ENCODE measurements at regions not wholly inside any gene's neighbourhood (a gene's known extent, or its start where the extent isn't known, plus 50 kb on each side); places are given as distances from the start of the nearest gene placed in this dataset.

DNA sequence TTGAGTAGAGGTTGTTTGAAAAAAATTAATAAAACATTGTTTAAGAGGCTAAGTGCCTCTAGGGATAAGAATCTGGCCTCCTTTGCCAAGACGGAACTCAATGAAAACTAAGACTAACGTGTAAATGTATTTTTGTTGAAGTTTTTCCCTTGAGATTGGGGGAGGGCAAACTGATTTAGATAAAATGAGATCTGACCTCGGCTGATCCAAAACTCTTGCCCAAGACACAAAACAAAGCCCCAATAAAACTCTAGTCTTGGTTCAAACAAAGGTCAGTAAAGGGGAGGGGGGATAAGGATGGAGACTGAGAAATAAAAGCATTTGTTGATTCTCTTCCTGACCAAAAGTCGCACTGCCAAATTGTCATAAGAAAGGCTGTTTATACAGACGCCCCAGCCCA lies 134.8 kb upstream of the DPT start:
- H3K4me3 ChIP-seq (ENCODE audit: low read depth, low read length) = no peak overlapping the region
- no peak for DNase-seq (ENCODE audit: low read depth)
- TF ChIP-seq, protein P1, sequence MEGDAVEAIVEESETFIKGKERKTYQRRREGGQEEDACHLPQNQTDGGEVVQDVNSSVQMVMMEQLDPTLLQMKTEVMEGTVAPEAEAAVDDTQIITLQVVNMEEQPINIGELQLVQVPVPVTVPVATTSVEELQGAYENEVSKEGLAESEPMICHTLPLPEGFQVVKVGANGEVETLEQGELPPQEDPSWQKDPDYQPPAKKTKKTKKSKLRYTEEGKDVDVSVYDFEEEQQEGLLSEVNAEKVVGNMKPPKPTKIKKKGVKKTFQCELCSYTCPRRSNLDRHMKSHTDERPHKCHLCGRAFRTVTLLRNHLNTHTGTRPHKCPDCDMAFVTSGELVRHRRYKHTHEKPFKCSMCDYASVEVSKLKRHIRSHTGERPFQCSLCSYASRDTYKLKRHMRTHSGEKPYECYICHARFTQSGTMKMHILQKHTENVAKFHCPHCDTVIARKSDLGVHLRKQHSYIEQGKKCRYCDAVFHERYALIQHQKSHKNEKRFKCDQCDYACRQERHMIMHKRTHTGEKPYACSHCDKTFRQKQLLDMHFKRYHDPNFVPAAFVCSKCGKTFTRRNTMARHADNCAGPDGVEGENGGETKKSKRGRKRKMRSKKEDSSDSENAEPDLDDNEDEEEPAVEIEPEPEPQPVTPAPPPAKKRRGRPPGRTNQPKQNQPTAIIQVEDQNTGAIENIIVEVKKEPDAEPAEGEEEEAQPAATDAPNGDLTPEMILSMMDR (IDR thresholded peaks at IDR 0.05; ENCODE audit: insufficient read depth, low read depth, low read length, missing control alignments) = no peak

DNA sequence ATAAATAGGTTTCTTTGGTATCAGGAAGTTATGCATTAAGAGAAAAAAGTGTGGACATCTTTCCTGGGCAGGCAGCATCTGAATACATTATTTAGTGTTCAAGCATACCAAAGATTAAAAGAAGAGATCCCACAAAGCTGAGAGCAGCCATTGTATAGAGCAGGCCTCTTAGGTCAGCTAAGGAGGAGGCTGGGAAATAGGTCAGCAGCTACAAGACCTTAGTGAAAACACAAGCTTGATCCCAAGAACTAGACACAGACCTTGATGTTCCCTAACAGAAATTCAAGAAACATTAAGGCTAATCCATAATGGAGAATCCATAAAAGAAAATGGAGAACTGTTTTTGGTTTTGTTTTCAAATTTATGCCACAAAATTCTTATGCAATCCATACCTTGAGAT lies 135.3 kb upstream of the DPT start:
- no peak overlapping the region for H3K4me3 ChIP-seq (ENCODE audit: low read depth, low read length)
- no peak for DNase-seq (ENCODE audit: low read depth)
- TF ChIP-seq, protein P1 (IDR thresholded peaks at IDR 0.05; ENCODE audit: insufficient read depth, low read depth, low read length, missing control alignments) = no peak

DNA sequence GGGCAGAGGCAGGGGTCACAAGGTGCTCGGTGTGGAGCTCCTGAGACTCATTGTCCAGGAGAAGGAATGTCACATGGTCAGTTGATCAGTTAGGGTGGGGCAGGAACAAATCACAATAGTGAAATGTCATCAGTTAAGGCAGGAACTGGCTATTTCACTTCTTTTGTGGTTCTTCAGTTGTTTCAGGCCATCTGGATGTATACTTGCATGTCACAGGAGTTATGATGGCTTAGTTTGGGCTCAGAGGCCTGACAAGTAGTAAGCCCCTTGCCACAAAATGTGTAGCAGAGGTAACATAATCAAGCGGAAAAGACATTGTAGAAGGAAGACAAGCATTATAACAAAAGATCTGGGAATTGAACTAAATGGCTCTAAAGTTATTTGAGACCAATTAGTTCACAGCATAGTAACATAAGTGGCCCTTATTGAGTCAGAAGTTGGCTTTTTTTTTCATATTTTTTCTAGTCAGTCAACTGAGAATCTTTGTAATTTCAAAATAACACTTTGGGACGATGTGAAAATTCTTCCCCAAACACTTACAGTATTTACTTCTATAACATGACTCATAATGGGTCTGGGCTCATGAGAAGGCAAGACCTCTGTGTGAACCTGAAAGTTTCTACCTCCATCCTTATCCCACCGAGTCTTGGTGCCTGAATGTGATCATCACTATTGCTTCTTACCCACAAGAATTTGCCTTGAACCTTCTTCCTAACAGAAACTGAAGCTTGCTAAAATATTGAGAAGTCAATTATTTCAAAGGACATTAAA lies 137.0 kb upstream of the DPT start:
- TF ChIP-seq, protein P1 (IDR thresholded peaks at IDR 0.05; ENCODE audit: insufficient read depth, low read depth, low read length, missing control alignments) = no peak
- peak; percentile 43 for DNase-seq (ENCODE audit: low read depth)
- no peak overlapping the region for H3K4me3 ChIP-seq (ENCODE audit: low read depth, low read length)

DNA sequence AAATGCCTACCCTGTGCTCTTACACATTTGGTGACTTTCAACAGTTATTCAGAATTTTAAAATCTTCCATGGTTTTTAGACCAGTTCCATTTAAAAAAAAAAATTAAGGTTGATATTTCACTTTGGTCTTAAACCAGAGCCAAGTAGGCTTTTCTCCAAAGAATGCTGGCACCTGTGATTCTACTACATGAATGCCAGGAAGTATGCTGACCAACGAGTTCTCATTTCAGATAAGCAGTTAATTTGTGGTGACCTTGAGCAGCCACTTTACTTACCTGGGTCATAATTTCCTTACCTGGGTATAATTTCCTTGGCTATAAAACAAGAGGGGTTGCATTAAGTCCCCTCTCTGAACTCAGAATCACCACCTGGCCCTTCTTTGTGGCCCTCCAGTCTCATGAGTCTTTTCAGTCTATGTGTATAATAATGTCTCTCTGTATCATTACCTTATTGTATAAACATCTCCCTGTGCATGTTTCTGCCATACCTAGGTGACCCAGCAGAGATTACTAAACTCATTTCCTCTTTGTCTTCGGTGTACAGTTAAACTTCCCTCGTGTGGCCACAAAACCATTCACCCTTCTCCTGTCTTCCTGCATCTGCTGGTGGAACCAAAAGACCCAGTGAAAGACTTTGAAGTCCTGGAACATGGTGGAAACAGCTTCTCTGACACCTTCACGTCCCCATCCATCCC lies 139.1 kb upstream of the DPT start:
- no peak for DNase-seq (ENCODE audit: low read depth)
- TF ChIP-seq, protein P1 (IDR thresholded peaks at IDR 0.05; ENCODE audit: insufficient read depth, low read depth, low read length, missing control alignments) = no peak
- H3K4me3 ChIP-seq (ENCODE audit: low read depth, low read length) = no peak overlapping the region

DNA sequence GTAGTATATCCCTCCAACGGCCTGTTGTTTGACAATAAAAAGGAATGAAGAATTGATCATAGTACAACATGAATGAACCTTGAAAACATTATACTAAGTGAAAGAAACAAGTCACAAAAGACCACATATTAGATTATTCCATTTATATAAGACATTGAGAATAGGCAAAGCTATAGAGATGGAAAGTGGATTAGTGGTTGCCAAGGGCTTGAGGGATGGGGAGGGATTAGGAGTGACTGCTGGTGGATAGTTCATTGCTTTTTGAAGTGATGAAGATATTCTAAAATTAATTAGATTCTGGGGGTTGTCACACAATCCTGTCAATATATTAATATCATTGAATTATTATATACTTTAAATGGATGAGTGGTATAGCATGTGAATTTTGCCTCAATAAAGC lies 142.5 kb upstream of the DPT start:
- TF ChIP-seq, protein P1 (IDR thresholded peaks at IDR 0.05; ENCODE audit: insufficient read depth, low read depth, low read length, missing control alignments) = no peak
- no peak for DNase-seq (ENCODE audit: low read depth)
- no peak overlapping the region for H3K4me3 ChIP-seq (ENCODE audit: low read depth, low read length)

DNA sequence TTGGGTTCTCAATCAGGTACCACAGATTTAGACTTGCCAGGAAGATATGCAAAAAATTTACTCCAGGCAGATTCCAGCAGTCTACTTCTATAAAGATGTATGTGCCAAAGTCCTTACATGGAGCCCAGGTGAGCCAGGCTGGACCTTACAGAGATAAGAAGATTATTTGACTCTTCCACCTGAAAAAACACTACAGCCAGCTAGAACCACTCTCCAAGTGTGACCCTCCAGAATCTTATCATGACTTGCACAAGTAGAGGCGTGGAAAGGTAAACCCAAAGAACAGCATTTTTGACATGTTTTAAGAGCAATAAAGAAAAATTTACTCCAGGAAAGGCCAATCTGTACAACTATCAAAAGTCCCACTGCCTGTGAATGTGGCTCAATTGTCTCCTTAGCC lies 146.8 kb upstream of the DPT start:
- no peak for DNase-seq (ENCODE audit: low read depth)
- TF ChIP-seq, protein P1 (IDR thresholded peaks at IDR 0.05; ENCODE audit: insufficient read depth, low read depth, low read length, missing control alignments) = no peak
- H3K4me3 ChIP-seq (ENCODE audit: low read depth, low read length) = no peak overlapping the region
